ENCODE measurements at regions not wholly inside any gene's neighbourhood (a gene's known extent, or its start where the extent isn't known, plus 50 kb on each side); places are given as distances from the start of the nearest gene placed in this dataset.

- TF ChIP-seq ISL1 (CRISPR knock-in tag; IDR thresholded peaks at IDR 0.05) (no peak), TSHZ2 (CRISPR knock-in tag; IDR thresholded peaks at IDR 0.05) (no peak), ZC3H10 (CRISPR knock-in tag; IDR thresholded peaks at IDR 0.05) (no peak), POU6F1 (CRISPR knock-in tag; IDR thresholded peaks at IDR 0.05; ENCODE audit: borderline replicate concordance, low read depth) (no peak), TOX (CRISPR knock-in tag; IDR thresholded peaks at IDR 0.05; ENCODE audit: borderline replicate concordance) (no peak), ARNTL (CRISPR knock-in tag; IDR thresholded peaks at IDR 0.05; ENCODE audit: borderline replicate concordance, low read depth) (no peak), CREB5 (CRISPR knock-in tag; IDR thresholded peaks at IDR 0.05; ENCODE audit: low read depth) (no peak), CSDC2 (CRISPR knock-in tag; IDR thresholded peaks at IDR 0.05) (no peak), ZFP30 (CRISPR knock-in tag; IDR thresholded peaks at IDR 0.05) (no peak), RARB (CRISPR knock-in tag; IDR thresholded peaks at IDR 0.05) (no peak)
These were observed 190.5 kb upstream of the P2RY1 start for GRCh38 chr3:152644478-152644877.

All from SK-N-SH treated with all-trans-retinoic acid at 6 μM for 48 hours (cell line).